ENCODE measurements at regions not wholly inside any gene's neighbourhood (a gene's known extent, or its start where the extent isn't known, plus 50 kb on each side); places are given as distances from the start of the nearest gene placed in this dataset.

- TF ChIP-seq RAD21 (IDR thresholded peaks at IDR 0.05; ENCODE audit: insufficient read depth, low read depth, low read length): no peak
Observed at GRCh38 chr3:147119346-147119745, 287.0 kb downstream of the ZIC4 start (continued).

GRCh38 chr3:147118611-147119010, 287.7 kb downstream of the ZIC4 start:
- Histone ChIP-seq H2AFZ (ENCODE audit: control insufficient read depth, low read depth, low read length) (no peak overlapping the region), H3K4me2 (ENCODE audit: control insufficient read depth, insufficient read depth) (no peak overlapping the region), H3K4me1 (ENCODE audit: control insufficient read depth, insufficient read depth, low read length) (no peaks in the 10 kb centered on the region), H3K4me3 (no peak overlapping the region), H4K20me1 (ENCODE audit: control insufficient read depth, insufficient read depth) (no peaks in the 10 kb centered on the region), H3K36me3 (ENCODE audit: control insufficient read depth in 2 of 2, insufficient read depth in 2 of 2, low read length in 1 of 2) (no peaks in the 10 kb centered on the region), H3K79me2 (ENCODE audit: control insufficient read depth, insufficient read depth, low read length) (no peaks in the 10 kb centered on the region), H3K9ac (ENCODE audit: control insufficient read depth, insufficient read depth, low read length) (no peak overlapping the region), H3K9me3 (replicated peaks; ENCODE audit: control insufficient read depth, insufficient read depth, low read length) (no peaks in the 10 kb centered on the region), H3K27ac (ENCODE audit: control insufficient read depth, insufficient read depth) (no peak overlapping the region), H3K27me3 (replicated peaks in 1 of 2; ENCODE audit: control insufficient read depth in 2 of 2, insufficient read depth in 2 of 2, low read length in 1 of 2) (no peaks in the 10 kb centered on the region)
- intact Hi-C loops (cut with micrococcal nuclease; ENCODE audit: unreplicated experiment): no loop called here
- WGBS (ENCODE audit: insufficient coverage, insufficient replicate concordance, low lambda C conversion rate, missing lambda C conversion rate): 39% methylated on average over 5 of the region's 5 CpGs
- BruUV-seq (replicated peaks): no TSS peak
- ChIA-PET SMC1A (ENCODE audit: uncharacterized antibody, unreplicated experiment) (no interaction called here), RAD21 (ENCODE audit: unreplicated experiment) (no interaction called here), POLR2A (no interaction called here), CTCF (interaction anchor here (0.7 to 2.1 kb wide), 2 partner anchors 11 to 74 kb away, joined by 3 to 8 read pairs; no protein-coding TSS in a partner anchor)
- TF ChIP-seq JUND (IDR thresholded peaks at IDR 0.05; ENCODE audit: low read depth, low read length) (no peak), CBX5 (IDR thresholded peaks at IDR 0.05; ENCODE audit: low read depth) (no peak), HDAC6 (IDR thresholded peaks at IDR 0.05; ENCODE audit: unreplicated experiment) (no peak), EGR1 (IDR thresholded peaks at IDR 0.05; ENCODE audit: borderline replicate concordance in 1 of 2, low read depth in 2 of 2, low read length in 2 of 2) (no peak), SMARCA5 (IDR thresholded peaks at IDR 0.05) (no peak), EED (IDR thresholded peaks at IDR 0.05; ENCODE audit: low read depth) (no peak), ATF2 (IDR thresholded peaks at IDR 0.05; ENCODE audit: low read length) (no peak)
- TF ChIP-seq, protein P1, sequence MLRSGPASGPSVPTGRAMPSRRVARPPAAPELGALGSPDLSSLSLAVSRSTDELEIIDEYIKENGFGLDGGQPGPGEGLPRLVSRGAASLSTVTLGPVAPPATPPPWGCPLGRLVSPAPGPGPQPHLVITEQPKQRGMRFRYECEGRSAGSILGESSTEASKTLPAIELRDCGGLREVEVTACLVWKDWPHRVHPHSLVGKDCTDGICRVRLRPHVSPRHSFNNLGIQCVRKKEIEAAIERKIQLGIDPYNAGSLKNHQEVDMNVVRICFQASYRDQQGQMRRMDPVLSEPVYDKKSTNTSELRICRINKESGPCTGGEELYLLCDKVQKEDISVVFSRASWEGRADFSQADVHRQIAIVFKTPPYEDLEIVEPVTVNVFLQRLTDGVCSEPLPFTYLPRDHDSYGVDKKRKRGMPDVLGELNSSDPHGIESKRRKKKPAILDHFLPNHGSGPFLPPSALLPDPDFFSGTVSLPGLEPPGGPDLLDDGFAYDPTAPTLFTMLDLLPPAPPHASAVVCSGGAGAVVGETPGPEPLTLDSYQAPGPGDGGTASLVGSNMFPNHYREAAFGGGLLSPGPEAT (IDR thresholded peaks at IDR 0.05; ENCODE audit: low read depth): no peak
- DNase-seq (ENCODE audit: low read depth, low spot score) (no peak), FAIRE-seq (no peak), ATAC-seq (no peak)
- in situ Hi-C loops (cut with MboI): no loop called here
